GM19193 (cell line): ENCODE measurements at regions not wholly inside any gene's neighbourhood (a gene's known extent, or its start where the extent isn't known, plus 50 kb on each side); places are given as distances from the start of the nearest gene placed in this dataset.

Source experiments
- POLR2A ChIP-seq: IDR thresholded peaks from 4 replicates; pipeline ENCODE4 v1.6.1; 2011; ENCODE audit not compliant: insufficient read depth, insufficient read length; ENCODE audit errors: extremely low read depth

GRCh38 chr2:129378186-129378585, 601.3 kb upstream of the RAB6C start:
- no peak for TF ChIP-seq POLR2A

- TF ChIP-seq POLR2A = no peak
Measured at GRCh38 chr2:129379411-129379810, 600.1 kb upstream of the RAB6C start.

- no peak for TF ChIP-seq POLR2A
Measured at GRCh38 chr2:129381789-129382188, 597.7 kb upstream of the RAB6C start.

GRCh38 chr2:129388870-129389269, 590.6 kb upstream of the RAB6C start:
- no peak for TF ChIP-seq POLR2A

GRCh38 chr2:129393816-129394215, 585.6 kb upstream of the RAB6C start:
- TF ChIP-seq POLR2A = no peak

- TF ChIP-seq POLR2A = no peak
Measured at GRCh38 chr2:129396980-129397599, 582.4 kb upstream of the RAB6C start.

- no peak for TF ChIP-seq POLR2A
Measured at GRCh38 chr2:129400826-129401225, 578.6 kb upstream of the RAB6C start.

- TF ChIP-seq POLR2A = no peak
Measured at GRCh38 chr2:129402076-129402475, 577.4 kb upstream of the RAB6C start.

- no peak for TF ChIP-seq POLR2A
Measured at GRCh38 chr2:129404000-129404685, 575.3 kb upstream of the RAB6C start.

GRCh38 chr2:129408570-129408969, 570.9 kb upstream of the RAB6C start:
- no peak for TF ChIP-seq POLR2A

GRCh38 chr2:129422028-129422427, 557.4 kb upstream of the RAB6C start:
- no peak for TF ChIP-seq POLR2A

GRCh38 chr2:129428086-129428660, 551.3 kb upstream of the RAB6C start:
- no peak for TF ChIP-seq POLR2A

GRCh38 chr2:129430911-129431310, 548.6 kb upstream of the RAB6C start:
- no peak for TF ChIP-seq POLR2A

GRCh38 chr2:129431881-129432280, 547.6 kb upstream of the RAB6C start:
- no peak for TF ChIP-seq POLR2A

GRCh38 chr2:129436809-129437208, 542.7 kb upstream of the RAB6C start:
- TF ChIP-seq POLR2A = no peak

GRCh38 chr2:129437725-129438124, 541.7 kb upstream of the RAB6C start:
- no peak for TF ChIP-seq POLR2A
